ENCODE measurements at regions not wholly inside any gene's neighbourhood (a gene's known extent, or its start where the extent isn't known, plus 50 kb on each side); places are given as distances from the start of the nearest gene placed in this dataset.

DNA sequence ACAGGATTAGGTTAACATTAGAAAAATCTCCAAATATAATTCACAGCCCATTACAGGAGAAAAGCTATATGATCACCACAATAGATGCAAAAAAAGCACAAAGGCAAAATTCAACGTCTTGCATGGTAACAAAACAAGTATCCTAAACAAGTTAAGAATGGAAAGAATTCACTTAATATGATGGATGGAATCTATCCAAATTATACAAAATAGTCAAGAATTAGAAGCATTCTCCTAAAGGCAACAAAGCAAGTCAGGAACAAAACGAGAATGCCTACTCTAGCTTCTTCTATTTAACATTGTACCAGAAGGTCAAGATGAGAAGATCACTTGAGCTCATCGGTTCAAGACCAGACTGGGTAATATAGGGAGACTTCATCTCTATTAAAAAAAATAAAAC lies 442.8 kb downstream of the SETD4 start:
- Histone ChIP-seq H3K4me3 (replicated peaks in 1 of 3; ENCODE audit: insufficient read depth in 1 of 3, low read depth in 1 of 3, low read length in 3 of 3) (no peak overlapping the region), H3K79me2 (ENCODE audit: control insufficient read depth, insufficient read depth, low read length) (no peaks in the 10 kb centered on the region), H4K20me1 (replicated peaks; ENCODE audit: control insufficient read depth, extremely low read depth, insufficient read depth, low read length) (no peaks in the 10 kb centered on the region), H3K9me3 (replicated peaks; ENCODE audit: control insufficient read depth, insufficient read depth, low read length) (no peaks in the 10 kb centered on the region), H2AFZ (ENCODE audit: low read depth, low read length) (no peak overlapping the region), H3K4me1 (ENCODE audit: control insufficient read depth, extremely low read depth, insufficient read depth, low read length) (peaks cover 13% of the 10 kb centered on the region), H3K9ac (replicated peaks; ENCODE audit: extremely low read depth, insufficient read depth, low read length) (no peak overlapping the region), H3K27ac (ENCODE audit: insufficient read depth, low read depth, low read length) (no peak overlapping the region), H3K36me3 (ENCODE audit: control insufficient read depth in 2 of 2, extremely low read depth in 1 of 2, insufficient read depth in 2 of 2, low read length in 2 of 2) (no peaks in the 10 kb centered on the region), H3K9me1 (replicated peaks; ENCODE audit: control insufficient read depth, extremely low read depth, insufficient read depth, low read length) (no peaks in the 10 kb centered on the region), H3K27me3 (ENCODE audit: control insufficient read depth in 2 of 2, insufficient read depth in 2 of 2, low read length in 2 of 2) (no peaks in the 10 kb centered on the region), H3K4me2 (ENCODE audit: insufficient read depth, low read length) (no peak overlapping the region)
- dilution Hi-C loops (cut with MboI; ENCODE audit: extremely low pct_ligation_motif_present, low sequenced_read_pairs): no loop called here
- TF ChIP-seq FOS (IDR thresholded peaks at IDR 0.05; ENCODE audit: borderline replicate concordance, insufficient read depth, low read length) (no peak), GATA2 (IDR thresholded peaks at IDR 0.05; ENCODE audit: insufficient read depth, insufficient read length, low read depth, low read length) (no peak), POLR2A (IDR thresholded peaks at IDR 0.05; ENCODE audit: low read depth, low read length) (no peak), MYC (IDR thresholded peaks at IDR 0.05; ENCODE audit: low read depth, low read length) (no peak), POLR2AphosphoS5 (IDR thresholded peaks at IDR 0.05; ENCODE audit: insufficient read depth, low read depth, low read length) (no peak), JUN (IDR thresholded peaks at IDR 0.05; ENCODE audit: borderline replicate concordance, insufficient read depth, insufficient read length, low read depth) (no peak), EZH2 (IDR thresholded peaks at IDR 0.05; ENCODE audit: borderline replicate concordance, low read depth, low read length, severe bottlenecking) (no peak)
- TF ChIP-seq, protein P1, sequence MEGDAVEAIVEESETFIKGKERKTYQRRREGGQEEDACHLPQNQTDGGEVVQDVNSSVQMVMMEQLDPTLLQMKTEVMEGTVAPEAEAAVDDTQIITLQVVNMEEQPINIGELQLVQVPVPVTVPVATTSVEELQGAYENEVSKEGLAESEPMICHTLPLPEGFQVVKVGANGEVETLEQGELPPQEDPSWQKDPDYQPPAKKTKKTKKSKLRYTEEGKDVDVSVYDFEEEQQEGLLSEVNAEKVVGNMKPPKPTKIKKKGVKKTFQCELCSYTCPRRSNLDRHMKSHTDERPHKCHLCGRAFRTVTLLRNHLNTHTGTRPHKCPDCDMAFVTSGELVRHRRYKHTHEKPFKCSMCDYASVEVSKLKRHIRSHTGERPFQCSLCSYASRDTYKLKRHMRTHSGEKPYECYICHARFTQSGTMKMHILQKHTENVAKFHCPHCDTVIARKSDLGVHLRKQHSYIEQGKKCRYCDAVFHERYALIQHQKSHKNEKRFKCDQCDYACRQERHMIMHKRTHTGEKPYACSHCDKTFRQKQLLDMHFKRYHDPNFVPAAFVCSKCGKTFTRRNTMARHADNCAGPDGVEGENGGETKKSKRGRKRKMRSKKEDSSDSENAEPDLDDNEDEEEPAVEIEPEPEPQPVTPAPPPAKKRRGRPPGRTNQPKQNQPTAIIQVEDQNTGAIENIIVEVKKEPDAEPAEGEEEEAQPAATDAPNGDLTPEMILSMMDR (IDR thresholded peaks at IDR 0.05; ENCODE audit: extremely low read depth in 1 of 2, insufficient read depth in 1 of 2, low read depth in 1 of 2, low read length in 2 of 2): no peak
- TF ChIP-seq, protein P2, sequence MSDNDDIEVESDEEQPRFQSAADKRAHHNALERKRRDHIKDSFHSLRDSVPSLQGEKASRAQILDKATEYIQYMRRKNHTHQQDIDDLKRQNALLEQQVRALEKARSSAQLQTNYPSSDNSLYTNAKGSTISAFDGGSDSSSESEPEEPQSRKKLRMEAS (IDR thresholded peaks at IDR 0.05; ENCODE audit: insufficient read depth, insufficient read length): no peak
- intact Hi-C loops (cut with micrococcal nuclease): no loop called here
- DNase-seq (ENCODE audit: low read depth, low spot score) (no peak), FAIRE-seq (no peak)
- BruUV-seq (replicated peaks): no TSS peak
- CTCF ChIA-PET: interaction anchor here (1.6 kb wide), 1 partner anchor 28 kb away, joined by 4 read pairs; no protein-coding TSS in a partner anchor
- POLR2A ChIA-PET: no interaction called here

Measured in endothelial cell of umbilical vein (primary cell).